HG03135 (cell line): ENCODE measurements at regions not wholly inside any gene's neighbourhood (a gene's known extent, or its start where the extent isn't known, plus 50 kb on each side); places are given as distances from the start of the nearest gene placed in this dataset.
"Not testable (repeated sequence)": the region's sequence is repeated elsewhere in the genome, so short reads cannot be mapped to it uniquely, and the experiment has no call there.

ENCODE experiments used
- ATAC-seq: cut with Tn5 transposase; IDR thresholded peaks from one replicate; pipeline ENCODE4 v1.9.1; 2021; ENCODE audit warnings: mild to moderate bottlenecking, moderate library complexity; ENCODE audit not compliant: unreplicated experiment

GRCh38 chr3:105093371-105094252, 273.1 kb upstream of the ALCAM start:
- no peak for ATAC-seq

DNA sequence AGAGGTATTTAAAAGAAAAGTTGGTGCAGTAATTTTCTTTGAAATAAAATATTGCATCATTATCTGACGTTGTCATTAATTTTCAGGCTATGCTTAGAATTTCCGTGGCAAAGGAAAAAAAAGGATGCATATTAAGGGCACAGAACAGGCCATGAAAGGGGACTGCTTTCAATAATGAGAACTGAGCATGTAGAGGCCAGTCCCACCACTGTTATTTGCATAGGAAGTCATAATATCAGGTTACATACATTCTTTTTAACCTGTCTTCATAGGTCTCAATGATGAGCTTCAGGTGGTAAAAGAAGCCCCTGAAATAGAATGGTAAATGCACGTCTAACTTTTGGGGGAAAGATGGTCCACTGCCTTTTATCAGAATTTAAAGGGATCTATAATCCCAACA, 272.1 kb upstream of the ALCAM start:
- no peak for ATAC-seq

DNA sequence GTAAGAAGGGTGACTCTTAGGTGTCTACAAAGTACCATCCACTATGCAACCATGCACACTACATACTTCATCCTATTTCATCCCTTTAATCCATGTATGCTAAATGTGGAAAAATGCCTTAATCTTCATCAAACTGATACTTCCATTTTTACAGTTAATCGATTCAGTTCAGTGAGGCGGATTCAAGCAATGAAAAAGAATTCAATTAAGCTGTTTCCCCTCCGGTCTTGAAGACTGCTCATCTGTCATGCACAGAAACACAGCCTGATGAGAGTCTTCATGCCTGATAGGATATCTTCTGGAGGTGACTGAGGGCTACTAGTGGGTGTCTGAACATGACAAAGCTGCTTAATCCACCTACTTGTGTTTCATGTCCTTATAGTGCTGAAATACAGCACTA, 270.6 kb upstream of the ALCAM start:
- no peak for ATAC-seq

- no peak for ATAC-seq
Measured at GRCh38 chr3:105101603-105102002, 265.1 kb upstream of the ALCAM start.

DNA sequence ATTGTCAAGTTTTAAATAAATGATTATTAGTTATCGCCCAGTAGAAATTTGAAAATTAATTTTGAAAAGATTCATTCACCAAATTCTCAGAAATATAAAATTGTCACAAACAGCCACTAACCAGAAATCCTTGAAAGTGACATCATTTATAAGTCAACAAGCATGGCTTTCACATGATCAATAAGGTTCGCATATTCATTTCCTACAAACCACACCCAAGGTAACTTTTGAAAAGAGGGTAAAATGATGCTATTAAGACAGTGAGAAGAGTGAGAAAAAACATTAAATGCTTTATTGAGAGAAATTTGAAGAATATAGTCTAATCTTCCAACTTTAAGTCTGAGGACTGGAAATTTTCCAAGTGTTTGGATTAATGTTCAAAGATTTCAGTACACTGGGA, 263.6 kb upstream of the ALCAM start:
- ATAC-seq, result no peak

GRCh38 chr3:105108823-105109222, 257.9 kb upstream of the ALCAM start:
- ATAC-seq, result no peak

DNA sequence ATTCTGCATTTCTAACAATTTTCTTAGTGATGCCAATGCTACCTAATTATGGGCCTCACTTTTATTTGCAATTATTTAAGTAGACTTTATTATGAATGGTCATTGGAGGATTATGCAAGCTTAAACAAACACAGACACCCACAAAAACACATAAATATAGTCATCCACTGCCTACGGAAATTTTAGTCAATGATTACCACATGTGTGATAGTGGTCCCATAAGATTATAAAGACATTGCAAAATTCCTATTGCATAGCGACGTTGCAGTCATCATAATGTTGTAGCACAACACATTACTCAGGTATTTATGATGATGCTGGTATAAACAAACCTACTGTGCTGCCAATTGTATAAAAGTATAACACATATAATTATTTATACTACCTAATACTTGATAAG, 247.8 kb upstream of the ALCAM start:
- no peak for ATAC-seq

DNA sequence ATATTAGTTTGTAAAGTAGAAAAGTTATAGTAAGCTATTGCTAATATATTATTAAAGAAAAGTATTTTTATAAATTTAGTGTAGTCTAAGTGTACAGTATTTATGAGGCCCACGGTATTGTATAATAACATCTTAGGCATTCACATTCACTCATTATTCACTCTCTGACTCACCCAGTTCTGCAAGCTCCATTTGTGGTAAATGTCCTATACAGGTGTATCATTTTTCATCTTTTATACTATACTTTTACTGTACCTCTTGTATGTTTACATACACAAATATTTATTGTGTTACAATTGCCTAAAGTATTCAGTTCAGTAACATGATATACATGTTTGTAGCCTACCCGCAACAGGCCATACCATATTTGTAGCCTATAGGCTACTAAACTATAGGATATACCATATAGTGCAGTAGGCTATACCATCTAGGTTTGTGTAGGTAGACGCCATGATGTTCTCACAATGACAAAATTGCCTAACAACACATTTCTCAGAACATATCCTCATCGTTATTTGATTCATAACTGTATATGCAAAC, 246.8 kb upstream of the ALCAM start:
- ATAC-seq, result no peak

GRCh38 chr3:105130911-105131310, 235.8 kb upstream of the ALCAM start:
- no peak for ATAC-seq

DNA sequence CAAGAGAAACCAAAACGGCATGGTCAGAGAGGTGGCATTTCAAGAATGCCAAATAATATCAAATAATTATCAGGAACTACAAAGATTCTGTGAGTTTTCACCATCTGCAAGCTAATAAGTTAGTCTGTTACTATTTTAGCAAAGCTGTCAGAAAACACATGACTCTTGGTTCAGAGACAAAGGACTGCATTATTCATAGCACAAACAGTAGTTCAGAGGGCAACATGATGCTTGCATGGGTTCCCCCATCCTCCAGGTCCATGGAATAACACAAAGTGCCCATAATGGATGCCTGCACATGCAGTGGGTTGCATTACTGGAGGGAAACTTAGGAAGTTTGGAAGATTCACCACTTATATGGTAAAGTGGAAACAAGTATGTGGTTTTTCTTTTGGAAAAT, 228.8 kb upstream of the ALCAM start:
- ATAC-seq, result no peak

GRCh38 chr3:105139881-105140560, 226.7 kb upstream of the ALCAM start:
- no peak for ATAC-seq

DNA sequence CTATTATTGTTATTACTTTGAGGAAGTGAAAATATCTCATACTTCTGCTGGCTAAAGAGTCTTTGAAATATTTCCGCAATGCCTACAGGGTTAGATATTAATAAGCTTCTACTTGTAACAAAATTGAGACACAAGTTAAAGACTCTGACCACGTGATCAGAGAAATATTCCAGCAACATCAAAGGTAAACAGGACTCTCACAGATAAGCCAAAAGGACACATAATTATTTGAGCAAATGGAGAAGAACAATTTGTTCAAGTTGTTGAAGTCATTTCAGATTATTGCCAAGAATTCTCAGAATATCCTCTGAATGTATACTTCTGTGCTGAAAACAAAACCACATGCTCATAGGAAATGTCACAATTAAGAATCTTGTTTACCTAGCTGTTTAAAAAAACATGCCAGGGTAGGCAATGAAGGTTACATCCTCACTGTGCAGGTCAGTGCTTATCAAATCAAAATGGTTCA, 225.8 kb upstream of the ALCAM start:
- no peak for ATAC-seq

DNA sequence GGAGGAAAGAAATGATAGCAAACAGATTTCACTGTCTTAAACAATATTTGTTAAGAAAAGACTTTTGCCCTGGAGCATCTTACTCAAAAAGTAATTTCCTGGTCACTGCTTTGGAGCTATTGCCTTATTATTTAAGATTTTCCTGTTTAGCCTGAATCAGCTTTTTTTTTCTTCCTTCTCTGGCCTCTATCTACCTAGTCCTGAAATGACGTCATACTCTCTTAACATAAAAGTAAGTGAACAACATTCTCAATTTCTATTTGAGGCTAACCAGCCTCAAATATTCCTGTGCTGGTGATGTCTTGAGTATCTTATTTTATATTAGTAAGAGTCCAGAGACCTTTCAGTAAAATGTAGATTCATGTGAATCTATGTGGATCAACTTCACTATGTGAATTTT, 221.9 kb upstream of the ALCAM start:
- no peak for ATAC-seq

DNA sequence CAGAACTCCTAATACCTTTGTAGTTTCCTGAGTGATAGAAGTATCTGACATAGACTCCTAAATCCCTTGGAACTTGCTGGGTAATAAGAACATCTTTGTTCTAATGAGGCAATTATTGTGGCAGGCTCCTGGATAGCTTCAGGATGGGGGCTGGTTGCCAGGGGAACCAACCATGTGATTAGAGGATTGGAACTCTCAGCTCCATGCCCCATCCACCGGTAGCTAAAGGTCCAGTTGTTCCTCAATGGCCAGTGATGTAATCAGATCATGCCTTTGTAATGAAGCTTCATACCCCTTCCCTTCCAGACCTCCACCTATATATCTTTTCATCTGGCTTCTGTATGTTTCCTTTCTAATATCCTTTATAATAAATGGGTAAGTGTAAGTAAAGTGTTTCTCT, 221.2 kb upstream of the ALCAM start:
- no peak for ATAC-seq

DNA sequence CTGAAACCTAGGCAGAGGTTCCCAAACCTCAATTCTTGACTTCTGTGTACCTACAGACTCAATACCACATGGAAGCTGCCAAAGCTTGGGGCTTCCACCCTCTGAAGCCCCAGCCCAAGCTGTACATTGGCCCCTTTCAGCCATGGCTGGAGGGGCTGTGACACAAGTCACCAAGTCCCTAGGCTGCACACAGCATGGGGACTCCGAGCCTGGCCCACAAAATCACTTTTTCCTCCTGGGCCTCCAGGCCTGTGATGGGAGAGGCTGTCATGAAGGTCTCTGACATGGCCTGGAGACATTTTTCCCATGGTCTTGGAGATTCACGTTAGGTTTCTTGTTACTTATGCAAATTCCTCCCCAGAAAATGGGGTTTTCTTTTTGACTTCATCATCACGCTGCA, 217.5 kb upstream of the ALCAM start:
- ATAC-seq, result not testable (repeated sequence)

GRCh38 chr3:105152987-105153386, 213.7 kb upstream of the ALCAM start:
- no peak for ATAC-seq

DNA sequence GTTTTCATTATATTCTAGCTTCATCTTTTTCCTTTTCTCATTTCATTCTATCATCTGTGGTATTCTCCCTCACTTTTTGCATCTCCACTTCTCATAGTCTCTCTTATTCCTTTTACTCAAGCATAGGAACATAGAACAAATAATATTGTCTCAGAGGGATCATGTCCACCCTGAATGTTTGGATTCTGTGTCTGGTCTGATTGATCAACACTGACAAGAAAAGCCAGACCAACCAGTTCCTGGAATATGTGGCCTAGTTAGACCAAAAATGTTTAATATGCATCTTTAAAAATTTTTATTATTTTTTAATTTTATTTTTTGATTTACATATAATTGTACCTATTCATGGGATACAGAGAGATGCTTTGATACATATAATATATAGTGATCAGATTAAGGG, 212.0 kb upstream of the ALCAM start:
- no peak for ATAC-seq

- ATAC-seq, result no peak
Measured at GRCh38 chr3:105157067-105157765, 209.5 kb upstream of the ALCAM start.

DNA sequence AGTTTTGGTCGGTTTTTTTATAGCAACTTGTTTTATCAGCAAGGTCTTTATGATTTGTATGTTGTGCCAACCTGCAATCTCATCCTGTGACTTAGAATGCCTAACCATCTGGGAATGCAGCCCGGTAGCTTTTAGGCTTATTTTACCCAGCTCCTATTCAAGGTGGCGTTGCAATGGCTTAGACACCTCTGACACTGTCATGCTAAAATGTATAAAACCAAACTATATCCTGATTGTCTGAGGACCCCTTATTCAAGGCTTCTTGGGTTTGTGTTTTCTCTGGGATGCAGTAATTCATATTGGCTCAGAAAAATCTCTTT, 209.0 kb upstream of the ALCAM start:
- ATAC-seq, result no peak

DNA sequence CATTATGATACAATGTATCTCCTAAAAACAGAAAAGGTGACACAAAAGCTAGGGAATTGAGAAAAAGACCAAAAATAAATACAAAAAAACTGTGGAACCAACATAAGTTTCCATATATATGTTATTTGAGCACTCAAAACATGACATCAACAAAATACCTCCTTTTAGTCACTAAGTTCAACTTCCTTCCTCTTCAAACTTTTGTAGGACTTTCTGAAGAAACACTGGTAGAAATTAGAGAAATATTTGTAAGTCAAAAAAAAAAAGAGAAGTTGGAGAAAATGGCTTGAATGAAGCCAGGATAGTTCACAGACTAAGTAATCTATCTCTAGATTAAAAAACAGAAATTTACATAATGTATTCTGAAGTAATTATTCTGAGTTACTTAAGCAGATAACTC, 208.4 kb upstream of the ALCAM start:
- no peak for ATAC-seq

DNA sequence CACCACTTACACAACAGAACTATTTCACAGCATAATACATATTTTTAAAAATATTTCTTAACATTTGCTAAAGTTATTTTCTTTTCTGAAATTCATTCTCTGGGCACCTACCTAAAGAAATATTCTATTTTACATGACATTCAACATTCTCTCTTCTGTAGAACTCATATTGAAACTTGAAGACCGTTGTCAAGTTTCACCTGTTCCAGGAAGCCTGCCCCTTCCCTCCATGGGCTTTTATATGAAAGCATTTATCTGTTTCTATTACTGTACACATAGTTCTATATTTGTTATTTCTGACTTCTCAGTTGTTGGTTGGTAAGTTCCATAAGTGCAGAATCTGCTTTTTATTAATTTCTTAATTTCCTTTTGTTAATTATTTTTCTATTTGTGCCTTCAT, 204.3 kb upstream of the ALCAM start:
- no peak for ATAC-seq

DNA sequence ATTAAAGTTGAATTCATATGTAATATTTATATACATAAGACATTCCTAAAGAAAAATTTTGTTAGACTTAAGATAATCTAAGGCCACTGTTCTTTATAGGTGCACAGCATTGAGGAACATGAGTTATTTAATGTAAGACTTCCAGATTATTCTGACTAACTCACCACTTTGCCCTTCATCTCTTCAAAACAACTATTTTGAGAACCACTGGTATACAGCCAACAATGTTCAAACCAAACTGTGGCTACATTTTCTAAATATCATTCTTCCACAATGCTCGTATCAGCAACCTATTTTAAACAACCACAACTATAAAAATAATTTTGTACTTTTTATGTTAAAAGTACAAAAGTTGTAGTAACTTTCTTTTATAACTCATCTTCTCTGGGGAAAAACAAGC, 199.8 kb upstream of the ALCAM start:
- ATAC-seq, result no peak
